ENCODE measurements at regions not wholly inside any gene's neighbourhood (a gene's known extent, or its start where the extent isn't known, plus 50 kb on each side); places are given as distances from the start of the nearest gene placed in this dataset.

GRCh38 chr1:188958461-188959115 lies 1519.1 kb downstream of the BRINP3 start:
- no peak for TF ChIP-seq CTCF (IDR thresholded peaks at IDR 0.05; ENCODE audit: low read depth, low read length)
- no peak for DNase-seq (ENCODE audit: extremely low read depth, low read depth)

DNA sequence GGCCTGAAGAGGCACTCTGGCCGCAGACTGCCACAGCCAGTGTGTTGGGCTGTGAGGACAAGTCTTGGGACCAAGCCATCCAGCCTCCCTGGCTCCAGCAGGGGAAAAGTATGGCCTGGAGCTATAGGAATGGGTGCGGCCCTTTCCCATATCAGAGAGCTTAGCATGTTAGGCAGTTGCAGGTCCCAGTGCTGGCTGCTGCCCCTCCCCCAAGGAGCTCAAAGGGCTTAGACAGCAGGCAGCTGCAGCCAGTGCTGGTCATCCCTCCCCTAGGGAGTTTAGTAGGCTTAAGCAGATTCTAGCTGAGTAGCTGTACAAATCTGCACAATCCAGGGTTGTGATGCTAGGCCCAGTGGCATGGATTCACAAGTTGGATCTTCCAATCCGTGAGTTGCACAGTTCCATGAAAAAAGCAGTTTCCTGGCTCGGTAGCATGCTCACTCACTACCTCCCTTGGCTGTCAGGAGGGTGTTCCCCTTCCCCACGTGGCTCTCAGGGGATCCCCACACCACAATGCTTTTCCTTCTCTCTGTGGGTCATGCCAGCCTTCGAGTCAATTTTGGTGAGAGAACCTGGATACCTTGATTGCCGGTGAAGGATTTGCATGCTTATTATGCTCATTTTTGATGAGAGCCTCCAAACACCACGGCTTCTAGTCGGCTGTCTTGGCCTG lies 1490.8 kb downstream of the BRINP3 start:
- no peak for DNase-seq (ENCODE audit: extremely low read depth, low read depth)
- no peak for TF ChIP-seq CTCF (IDR thresholded peaks at IDR 0.05; ENCODE audit: low read depth, low read length)

DNA sequence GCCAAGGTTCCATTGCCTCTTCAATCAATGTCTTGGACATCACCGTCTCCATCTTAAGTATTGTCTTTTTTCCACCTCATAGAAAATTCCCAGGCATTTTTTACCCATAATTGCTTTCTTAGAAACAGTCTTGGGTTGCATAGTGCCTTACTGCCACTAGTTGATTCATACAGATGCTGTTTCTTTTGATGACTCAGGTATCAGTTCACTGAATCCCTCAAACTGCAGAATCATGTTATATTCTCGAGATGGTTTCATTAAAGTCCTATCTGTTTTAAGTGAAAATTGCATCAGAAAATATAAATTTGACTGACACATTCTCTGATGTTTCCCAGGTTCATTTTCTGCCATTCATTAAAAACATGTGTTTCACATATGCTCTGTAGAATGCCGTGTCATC lies 1489.1 kb downstream of the BRINP3 start:
- no peak for DNase-seq (ENCODE audit: extremely low read depth, low read depth)
- no peak for TF ChIP-seq CTCF (IDR thresholded peaks at IDR 0.05; ENCODE audit: low read depth, low read length)

DNA sequence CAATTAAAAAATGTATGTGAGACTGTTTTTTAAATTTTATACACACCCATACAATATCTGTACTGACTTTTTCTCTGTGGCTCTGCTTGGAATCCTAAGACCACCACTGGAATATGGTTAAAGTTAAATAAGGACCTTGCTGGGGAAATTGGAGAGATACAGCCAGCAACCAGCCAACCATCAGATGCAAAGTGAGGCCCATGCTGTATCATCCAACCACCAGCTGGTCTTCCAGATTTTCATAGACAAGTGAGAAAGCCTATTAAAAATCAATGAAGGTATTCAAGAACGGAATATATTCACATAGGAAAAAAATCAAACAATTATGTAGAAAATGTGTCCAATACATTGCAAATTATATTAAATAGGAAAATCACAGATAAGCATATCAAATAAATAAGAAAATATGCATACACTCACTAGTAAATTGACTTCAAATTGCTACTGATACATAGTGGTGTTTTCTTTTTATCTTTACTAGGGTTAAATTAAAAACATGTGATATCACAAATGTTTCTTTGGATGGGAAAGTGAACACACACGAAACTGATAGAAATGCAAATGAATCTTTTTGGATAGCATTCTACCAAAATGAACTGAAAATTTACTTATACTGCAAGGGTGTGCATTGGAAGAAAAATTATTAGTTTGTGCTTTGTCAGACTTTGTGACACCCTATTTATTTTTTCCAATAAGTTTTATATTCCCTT lies 1486.3 kb downstream of the BRINP3 start:
- no peak for DNase-seq (ENCODE audit: extremely low read depth, low read depth)
- TF ChIP-seq CTCF (IDR thresholded peaks at IDR 0.05; ENCODE audit: low read depth, low read length): no peak

DNA sequence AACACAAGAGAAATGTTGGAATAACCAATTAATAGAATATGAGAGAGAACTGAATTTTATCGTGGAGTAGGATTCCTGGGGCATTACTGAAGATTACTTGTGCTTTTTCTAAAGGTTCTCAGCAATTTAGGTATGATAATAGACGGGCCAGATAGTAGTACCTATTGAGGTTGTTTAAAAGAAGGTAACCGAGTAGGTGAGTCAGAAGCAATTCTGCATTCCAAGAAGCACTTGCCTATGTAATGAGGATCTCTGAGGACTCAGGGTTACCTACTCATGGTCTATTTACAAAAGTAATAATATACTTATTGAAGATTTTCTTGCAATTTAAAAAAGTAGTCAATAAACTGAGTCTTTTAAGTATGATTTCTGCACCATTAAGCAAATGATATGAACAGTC lies 1469.8 kb downstream of the BRINP3 start:
- TF ChIP-seq CTCF (IDR thresholded peaks at IDR 0.05; ENCODE audit: low read depth, low read length): no peak
- DNase-seq (ENCODE audit: extremely low read depth, low read depth): no peak

- DNase-seq (ENCODE audit: extremely low read depth, low read depth): no peak
- TF ChIP-seq CTCF (IDR thresholded peaks at IDR 0.05; ENCODE audit: low read depth, low read length): no peak
Measured at GRCh38 chr1:189021577-189021976, 1456.1 kb downstream of the BRINP3 start.

- no peak for TF ChIP-seq CTCF (IDR thresholded peaks at IDR 0.05; ENCODE audit: low read depth, low read length)
- DNase-seq (ENCODE audit: extremely low read depth, low read depth): no peak
Measured at GRCh38 chr1:189022015-189022414, 1455.6 kb downstream of the BRINP3 start.
